Nucleus accumbens (tissue), 56 donors: ENCODE measurements at regions not wholly inside any gene's neighbourhood (a gene's known extent, or its start where the extent isn't known, plus 50 kb on each side); places are given as distances from the start of the nearest gene placed in this dataset.
"Not testable (repeated sequence)": the region's sequence is repeated elsewhere in the genome, so short reads cannot be mapped to it uniquely, and the experiment has no call there.

ENCODE experiments used
- DNase-seq, 56 donors: peaks; one replicate each; lab custom pipeline; 2025; lab: John Stamatoyannopoulos, UW

DNA sequence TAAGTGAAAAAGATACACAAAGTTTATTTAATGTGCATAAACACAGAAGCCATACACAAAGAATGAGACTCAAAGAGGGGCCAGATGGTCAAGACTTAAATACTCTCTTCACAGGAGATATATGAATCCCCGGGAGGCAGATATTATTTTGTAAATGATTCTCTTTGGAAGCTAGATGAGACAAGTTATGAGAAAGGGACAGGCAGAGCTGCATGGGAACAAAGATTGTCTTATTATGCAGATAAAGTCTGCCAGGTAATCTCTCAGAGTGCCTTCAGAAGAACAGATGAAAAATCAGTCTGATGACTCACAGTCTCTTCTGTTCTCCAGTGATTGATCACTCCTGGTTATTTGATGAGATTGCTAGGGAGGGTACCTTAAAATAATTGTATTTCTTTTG lies 89.0 kb downstream of the NAF1 start:
- peak in 2 of 56 donors; percentile 4 to 28 for DNase-seq

- DNase-seq: no peak
Measured at GRCh38 chr4:163072222-163072621, 94.5 kb downstream of the NAF1 start.

DNA sequence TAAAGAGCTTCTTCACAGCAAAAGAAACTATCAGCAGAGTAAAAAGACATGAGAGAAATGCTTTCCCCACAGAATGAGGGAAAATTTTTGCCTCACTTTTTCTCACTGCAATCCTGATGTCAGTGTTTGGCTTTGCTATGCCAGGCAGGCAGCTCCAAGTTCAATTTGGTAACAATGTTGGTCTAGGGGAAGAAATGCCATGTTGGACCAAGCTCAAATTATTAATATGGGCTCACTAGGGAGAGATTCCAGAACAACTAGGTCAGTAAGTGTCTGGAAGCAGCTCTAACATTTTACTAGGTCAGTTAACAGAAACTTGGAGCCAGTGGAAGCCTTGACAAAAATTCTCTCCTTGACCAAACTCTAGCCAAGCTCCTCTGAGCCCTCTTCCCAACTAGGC lies 95.4 kb downstream of the NAF1 start:
- no peak for DNase-seq

GRCh38 chr4:163070023-163070422 lies 96.7 kb downstream of the NAF1 start:
- no peak for DNase-seq

- DNase-seq: no peak
Measured at GRCh38 chr4:163063891-163064290, 102.8 kb downstream of the NAF1 start.

- DNase-seq: peak in 1 of 56 donors; percentile 4
Measured at GRCh38 chr4:163048447-163048846, 118.2 kb downstream of the NAF1 start.

- no peak for DNase-seq
Measured at GRCh38 chr4:163042306-163042705, 124.4 kb downstream of the NAF1 start.

DNA sequence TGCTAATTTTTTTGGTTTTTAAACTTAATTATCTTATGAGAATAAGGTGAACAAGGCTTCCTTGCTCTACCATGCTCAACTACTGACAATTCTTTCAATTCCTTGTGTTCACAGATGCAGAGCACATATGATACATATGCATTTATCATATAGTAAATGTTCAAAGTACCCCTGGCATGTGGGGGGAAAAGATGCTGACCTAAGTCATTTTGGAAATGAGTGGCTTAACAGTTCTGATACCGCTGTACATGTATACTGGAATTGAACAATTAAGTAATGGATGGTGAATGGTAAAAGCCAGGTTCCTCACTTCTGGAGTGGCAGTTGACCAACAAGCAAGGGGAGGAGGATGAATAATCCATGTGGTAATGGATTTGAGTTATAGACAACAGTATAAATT lies 149.6 kb downstream of the NAF1 start:
- DNase-seq: no peak

GRCh38 chr4:163012816-163013215 lies 153.9 kb downstream of the NAF1 start:
- no peak for DNase-seq

DNA sequence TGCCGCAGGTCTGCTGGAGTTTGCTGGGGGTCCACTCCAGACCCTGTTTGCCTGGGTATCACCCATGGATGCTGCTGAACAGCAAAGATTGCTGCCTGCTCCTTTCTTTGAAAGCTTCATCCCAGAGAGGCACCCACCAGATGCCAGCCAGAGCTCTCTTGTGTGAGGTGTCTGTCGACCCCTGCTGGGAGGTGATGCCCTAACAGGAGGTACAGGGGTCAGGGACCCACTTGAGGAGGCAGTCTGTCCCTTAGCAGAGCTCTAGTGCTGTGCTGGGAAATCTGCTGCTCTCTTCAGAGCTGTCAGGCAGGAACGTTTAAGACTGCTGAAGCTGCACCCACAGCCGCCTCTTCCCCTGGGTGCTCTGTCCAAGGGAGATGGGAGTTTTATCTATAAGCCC lies 162.7 kb downstream of the NAF1 start:
- no peak for DNase-seq

- DNase-seq: no peak
Measured at GRCh38 chr4:162988530-162988929, 178.2 kb downstream of the NAF1 start.

DNA sequence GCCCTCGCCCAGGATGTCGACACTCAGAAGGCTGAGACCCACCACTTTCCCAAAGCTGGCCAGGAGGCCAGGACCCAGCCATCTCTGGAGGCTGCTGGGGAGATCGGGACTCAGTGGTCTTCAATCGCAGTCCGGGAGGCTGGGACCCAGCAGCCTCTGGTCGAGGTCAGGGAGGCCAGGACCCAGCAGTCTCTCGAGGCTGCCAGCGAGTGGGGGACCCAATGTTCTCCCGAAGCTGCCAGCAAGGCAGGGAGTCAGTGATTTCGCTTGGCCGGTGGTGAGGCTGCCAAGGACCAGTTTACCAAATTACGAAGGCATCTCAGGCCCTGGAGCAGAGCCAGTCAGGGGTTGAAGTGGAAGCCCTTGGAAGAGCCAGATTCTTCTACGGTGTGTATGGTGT lies 181.6 kb downstream of the NAF1 start:
- no peak for DNase-seq

DNA sequence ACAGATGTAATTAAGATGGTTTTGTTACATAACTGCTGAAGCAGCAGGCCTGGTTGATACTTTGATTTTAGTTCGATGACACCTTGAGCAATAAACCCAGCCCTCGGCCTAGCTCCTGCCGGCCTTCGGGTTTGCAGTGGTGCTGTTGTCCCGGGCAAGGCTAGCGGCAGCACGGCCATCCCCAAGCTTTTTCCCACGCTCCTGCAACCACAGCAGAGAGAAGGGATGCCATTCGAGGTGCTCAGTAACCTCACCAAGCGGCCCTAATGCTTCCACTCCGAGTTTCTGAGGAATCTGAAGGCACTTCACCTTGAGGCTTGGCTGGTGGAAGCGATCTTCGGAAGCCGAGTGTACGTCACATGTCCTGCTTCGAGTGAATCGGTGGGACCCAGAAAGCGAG lies 182.1 kb downstream of the NAF1 start:
- DNase-seq: no peak

DNA sequence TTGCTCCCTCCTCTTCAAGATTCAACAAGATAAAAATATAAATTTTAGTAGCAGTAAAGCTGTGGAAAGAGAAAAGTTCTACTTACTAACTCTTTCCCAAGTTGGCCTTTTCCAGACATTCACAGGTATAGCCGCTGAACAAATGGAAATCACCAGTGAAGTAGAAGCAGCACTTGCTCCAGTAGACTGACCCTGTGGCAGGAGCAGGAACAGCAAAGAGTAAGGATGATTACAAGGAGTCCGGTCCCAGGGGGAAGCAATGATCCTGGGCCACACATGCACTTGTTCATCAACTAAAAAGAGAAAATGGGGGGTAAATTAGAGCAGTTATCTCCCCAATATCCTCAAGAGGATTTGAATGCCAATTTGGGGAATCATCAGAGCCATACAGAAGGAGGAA lies 184.9 kb downstream of the NAF1 start:
- no peak for DNase-seq

- DNase-seq: no peak
Measured at GRCh38 chr4:162978398-162978797, 188.3 kb downstream of the NAF1 start.

DNA sequence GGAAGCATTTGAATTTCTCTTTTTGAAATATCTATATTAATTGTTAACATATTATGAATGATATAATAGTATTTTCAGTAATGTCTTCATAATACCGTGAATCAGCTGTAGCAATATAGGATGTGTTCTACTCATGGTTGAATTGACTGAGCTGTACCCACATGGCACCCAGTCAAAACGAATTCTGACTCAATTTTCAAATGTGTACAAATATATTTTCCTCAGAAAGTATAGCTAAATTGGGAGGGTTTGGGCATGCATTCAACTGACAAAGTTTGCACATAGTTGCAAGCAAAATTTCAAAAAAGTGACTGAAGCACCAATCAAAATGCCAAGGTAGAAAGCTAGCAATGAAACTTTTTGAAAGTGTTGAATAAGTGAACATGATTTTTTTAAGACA lies 188.9 kb downstream of the NAF1 start:
- DNase-seq: no peak

DNA sequence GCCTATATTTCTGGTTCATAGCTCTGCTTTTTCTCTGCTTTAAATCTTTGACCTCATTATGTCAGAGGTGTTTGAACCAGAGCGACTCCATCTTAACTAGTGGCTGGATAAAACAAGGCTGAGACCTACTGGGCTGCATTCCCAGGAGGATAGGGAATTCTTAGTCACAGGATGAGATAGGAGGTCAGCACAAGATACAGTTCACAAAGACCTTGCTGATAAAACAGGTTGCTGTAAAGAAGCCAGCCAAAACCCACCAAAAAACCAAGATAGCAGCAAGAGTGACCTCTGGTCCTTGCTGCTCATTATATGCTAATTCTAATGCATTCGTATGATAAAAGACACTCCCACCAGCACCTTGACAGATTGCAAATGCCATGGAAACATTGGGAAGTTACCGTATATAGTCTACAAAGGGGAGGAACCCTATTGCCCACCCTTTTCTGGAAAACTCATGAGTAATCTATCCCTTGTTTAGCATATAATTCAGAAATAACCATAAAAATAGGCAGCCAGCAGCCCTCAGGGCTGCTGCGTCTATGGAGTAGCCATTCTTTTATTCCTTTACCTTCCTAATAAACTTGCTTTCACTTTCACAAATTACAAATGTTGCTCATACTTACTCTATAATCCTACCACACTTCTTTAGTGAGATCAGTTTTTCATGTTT lies 193.9 kb downstream of the NAF1 start:
- no peak for DNase-seq

DNA sequence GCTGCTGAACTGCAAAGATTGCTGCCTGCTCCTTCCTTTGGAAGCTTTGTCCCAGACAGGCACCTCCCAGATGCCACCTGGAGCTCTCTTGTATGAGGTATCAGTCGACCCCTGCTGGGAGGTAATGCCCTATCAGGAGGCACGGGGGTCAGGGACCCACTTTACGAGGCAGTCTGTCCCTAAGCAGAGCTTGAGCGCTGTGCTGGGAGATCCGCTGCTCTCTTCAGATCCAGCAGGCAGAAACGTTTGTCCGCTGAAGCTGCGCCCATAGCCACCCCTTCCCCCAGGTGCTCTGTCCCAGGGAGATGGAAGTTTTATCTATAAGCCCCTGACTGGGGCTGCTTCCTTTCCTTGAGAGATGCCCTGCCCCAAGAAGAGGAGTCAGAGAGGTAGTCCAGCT lies 197.5 kb downstream of the NAF1 start:
- no peak for DNase-seq

DNA sequence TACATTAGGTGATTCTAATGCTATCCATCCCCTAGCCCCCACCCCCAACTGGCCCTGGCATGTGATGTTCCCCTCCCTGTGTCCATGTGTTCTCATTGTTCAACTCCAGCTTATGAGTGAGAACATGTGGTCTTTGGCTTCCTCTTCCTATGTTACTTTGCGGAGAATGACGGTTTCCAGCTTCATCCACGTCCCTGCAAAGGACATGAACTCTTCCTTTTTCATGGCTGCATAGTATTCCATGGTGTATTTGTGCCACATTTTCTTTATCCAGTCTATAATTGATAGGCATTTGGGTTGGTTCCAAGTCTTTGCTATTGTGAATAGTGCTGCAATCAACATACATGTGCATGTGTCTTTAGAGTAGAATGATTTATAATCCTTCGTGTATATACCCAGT lies 200.7 kb downstream of the NAF1 start:
- DNase-seq: not testable (repeated sequence)

GRCh38 chr4:162959046-162959445 lies 207.6 kb downstream of the NAF1 start:
- peak in 3 of 56 donors; percentile 0 to 6 (median 5) for DNase-seq

DNA sequence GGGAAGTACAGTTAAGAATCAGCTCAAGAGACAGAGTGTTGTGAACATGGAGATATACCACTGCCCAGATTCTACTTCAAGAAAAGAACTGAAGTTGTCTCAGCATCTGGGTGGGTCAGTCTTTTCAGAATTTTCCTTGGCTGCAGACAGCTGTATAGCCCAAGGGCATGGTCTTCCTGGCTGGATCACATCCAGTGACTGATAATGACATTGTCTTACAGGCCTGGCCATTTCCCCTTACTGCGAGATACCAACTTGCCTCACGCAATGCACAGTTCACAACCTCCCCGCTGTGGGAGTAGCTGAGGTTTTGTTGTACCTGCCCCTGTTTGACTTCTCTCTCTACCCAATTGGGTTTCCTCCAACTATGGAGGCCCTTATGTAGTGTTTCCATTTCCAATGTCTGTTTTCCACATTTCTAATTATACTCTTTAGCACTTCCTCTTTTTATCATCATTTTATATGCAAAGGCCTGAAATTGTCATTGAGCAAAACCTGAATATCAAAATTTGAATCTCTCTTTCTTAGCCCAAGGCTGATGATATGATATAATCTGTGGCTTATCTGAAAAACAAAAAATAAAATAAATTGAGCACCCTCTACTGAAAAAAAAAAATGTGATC lies 209.1 kb downstream of the NAF1 start:
- DNase-seq: no peak

- DNase-seq: no peak
Measured at GRCh38 chr4:162954976-162955375, 211.7 kb downstream of the NAF1 start.

- no peak for DNase-seq
Measured at GRCh38 chr4:162952232-162952631, 214.5 kb downstream of the NAF1 start.
